RPMI7951 (cell line): ENCODE measurements at regions not wholly inside any gene's neighbourhood (a gene's known extent, or its start where the extent isn't known, plus 50 kb on each side); places are given as distances from the start of the nearest gene placed in this dataset.
"Not testable (repeated sequence)": the region's sequence is repeated elsewhere in the genome, so short reads cannot be mapped to it uniquely, and the experiment has no call there.

Experiments
- DNase-seq: peaks from one replicate; pipeline ENCODE4 v3.0.0-alpha.2; 2012; ENCODE audit warnings: low read depth

DNA sequence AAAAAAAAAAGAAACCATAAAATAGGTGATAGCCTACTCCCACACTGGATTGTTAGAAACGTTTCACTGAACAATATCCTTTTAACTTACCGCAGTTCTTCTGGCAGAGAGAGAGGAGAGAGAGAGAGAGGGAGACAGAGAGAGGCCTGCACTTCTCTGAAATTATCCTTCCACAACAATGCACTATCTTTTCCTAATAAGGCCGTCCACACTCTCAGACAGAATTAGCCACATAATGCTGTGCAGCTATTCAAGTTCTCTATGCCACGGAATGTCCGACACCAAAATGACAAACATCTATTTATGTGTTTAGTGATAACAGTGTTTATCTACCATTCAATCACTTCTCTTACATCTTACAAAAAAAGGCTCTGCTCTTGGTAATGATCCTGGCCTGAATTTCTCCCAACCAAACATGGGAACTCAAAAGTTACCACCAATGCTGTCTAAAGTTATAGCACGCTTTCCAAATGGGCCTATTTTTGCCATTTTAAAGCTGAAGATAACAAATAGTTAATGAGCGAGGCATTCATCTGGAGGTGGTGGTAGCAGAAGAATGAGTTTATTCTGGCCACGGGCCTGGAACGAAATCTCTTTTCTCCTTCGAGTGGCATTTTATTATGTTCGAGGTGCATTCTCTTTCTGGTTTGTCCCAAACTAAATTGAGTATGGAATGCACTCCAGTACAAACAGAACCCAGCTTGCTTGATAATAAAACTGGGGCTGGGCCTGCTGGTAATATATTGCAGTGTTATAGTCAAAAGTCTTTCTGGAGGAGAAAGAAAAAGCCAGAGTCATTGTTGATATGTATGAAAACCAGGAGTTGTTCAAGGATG is 160.2 kb upstream of the SVIL start:
- DNase-seq, result no peak

DNA sequence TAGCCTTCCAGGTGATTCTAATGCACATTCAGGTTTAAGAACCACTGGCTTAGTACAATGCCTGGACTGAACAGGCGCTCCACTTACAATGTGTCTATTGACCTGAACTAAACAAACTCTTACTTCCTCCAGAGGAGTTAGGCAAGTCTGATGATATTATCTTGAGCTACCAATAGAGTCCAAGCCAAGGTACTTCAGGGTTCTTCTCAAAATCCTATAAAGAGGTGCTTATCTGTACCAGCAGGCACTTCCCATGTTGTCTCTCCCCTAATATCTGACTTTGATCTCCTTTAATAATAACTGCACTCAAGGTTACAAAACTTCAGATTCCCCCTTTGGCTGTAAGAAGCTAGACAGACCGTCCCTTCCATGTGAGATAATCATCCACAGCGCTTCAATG is 157.0 kb upstream of the SVIL start:
- no peak for DNase-seq

DNA sequence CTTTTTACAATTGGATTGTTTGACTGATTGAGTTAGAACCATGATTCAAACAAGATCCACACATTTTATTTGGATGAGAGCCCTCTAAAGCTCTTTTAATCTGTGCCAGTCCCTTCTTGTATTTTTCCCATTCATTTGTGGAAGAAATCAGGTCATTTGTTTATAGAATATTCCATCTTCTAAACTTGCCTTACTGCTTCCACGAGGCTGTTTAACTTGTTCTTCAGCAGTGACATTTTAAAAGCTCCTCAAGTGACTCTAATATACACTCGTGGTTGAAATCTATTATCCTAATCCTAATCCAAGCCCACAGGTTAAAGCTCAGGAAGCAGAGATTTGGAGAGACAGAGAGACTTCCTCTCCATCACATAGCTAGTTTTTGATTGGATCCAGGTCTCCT is 155.4 kb upstream of the SVIL start:
- DNase-seq, result no peak

DNA sequence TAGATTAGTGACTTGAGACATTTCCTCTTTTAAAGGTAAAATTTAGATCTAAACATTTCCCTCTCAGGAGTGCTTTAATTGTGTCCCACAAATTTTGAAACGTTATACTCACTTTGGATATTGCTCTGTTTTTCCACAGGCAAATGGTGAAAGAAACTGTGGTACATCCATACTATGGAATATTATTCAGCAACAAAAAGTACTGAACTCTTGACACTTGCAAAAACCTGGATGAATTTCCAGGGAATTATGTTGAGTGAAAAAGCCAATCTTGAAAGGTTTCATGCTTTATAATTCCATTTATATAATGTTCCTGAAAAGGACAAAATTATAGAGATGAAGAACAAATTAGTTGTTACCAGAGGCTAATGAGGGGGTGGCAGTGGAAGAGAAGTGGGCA is 153.3 kb upstream of the SVIL start:
- DNase-seq, result no peak

DNA sequence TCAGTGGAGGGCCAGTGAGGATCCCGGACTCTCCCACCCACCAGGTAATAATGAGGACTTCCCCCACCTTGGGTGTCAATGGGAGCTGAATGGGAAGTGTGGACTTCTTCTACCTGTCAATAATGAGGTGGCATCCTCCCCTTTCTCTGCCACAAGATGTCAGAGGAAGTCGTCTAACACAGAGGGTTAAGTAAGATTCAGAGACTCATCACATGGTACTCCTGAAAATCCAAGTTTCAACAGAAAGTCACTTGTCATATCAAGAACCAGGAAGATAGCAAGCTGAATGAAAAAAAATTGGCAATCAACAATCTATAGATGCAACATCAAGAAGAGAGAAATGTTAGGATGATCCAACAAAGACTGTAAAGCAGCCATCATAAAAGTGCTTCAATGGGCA is 150.9 kb upstream of the SVIL start:
- DNase-seq, result no peak

DNA sequence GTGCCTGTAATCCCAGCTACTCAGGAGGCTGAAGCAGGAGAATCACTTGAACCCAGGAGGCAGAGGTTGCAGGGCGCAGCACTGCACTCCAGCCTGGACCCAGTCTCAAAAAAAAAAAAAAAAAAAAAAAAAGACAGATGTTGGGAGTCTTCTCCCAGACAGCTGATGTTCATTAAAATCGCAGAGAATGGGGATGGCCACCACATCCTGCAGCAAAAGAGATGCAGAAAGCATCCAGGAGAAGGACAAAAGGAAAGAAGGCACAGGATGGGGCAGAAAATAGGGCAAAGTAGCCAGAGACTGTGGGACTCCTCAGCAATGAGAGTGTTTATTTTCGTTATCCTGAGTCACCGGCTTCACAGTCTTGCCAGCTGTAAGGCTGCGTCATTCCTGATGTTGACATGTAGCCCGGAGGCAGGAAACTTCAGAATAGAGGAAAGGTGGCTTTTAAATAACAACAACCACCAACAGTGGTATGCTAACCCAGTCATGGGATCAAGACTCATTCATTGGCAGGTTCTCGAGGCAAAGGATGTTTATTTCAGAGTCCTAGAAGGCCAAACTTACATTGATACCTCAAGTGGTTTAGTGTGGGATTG is 149.5 kb upstream of the SVIL start:
- DNase-seq, result peak; percentile 100

DNA sequence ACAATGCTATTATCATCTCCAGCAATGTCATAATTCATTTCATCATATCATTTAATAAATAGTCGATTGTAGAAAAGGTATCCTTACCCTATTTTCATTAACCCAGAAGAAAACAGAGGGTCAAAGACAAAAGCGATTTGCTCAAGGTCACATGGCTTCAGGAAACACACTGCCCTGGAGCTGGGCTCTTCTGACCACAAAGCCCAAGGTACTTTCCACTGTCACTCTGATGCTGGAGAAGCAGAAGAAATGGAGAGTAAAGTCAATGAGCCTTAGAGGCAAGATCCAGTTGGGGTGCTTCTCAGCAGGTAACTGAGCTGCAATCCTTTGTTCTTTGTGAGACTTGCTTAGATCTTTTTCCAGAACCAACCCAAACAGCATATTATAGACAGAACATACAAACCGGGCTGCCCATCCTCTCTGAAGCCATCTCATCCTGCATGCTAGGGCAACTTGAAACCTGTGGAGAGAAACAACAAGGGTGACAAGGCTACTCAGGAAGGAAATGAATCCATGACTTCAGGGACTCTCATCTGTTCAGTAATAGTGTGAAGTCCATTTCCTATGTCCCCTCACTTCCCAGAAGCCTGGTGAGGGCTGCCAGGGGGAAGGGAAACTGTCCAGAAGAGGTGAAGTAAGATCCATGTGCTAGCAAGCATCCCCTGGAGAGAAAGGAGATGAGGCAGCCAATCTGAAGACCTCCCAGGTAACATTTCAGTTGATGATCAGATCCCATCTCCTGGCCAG is 148.6 kb upstream of the SVIL start:
- peak; percentile 60 for DNase-seq

DNA sequence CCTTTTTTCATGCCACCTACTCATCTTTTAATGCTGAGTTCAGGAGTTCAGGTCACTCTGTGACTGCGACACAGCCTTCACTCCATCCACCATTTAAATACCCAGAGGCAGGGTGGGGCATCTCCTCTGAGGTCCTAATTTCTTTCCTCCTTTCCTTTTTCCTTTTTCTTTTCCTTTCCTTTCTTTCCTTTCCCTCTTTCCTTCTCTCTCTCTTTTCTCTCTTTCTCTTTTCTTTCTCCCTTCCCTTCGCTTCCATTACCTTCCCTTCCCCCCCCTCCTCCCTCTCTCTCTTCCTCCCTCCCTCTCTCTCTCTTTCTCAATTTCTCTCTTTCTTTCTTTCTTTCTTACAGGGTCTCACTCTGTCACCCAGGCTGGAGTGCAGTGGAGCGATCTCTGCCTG is 145.9 kb upstream of the SVIL start:
- DNase-seq, result no peak

DNA sequence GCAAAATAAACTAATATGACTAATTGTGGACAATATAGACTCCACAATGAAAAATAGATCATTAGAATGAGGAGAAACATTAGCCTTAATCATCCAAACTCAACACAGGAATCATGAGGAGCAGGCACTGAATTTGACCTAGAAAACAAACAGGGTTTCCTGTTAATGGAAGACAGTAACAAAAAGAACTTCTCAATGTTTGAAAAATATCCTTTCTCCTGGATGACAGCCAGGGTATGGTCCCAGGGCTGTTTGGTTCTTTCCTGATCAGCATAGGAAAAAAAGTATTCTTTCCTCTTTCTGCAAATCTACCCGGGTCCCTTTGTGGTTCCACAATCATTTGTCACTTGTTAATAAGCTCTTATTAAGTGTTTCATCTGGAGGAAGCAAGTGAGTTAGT is 145.3 kb upstream of the SVIL start:
- DNase-seq, result no peak

DNA sequence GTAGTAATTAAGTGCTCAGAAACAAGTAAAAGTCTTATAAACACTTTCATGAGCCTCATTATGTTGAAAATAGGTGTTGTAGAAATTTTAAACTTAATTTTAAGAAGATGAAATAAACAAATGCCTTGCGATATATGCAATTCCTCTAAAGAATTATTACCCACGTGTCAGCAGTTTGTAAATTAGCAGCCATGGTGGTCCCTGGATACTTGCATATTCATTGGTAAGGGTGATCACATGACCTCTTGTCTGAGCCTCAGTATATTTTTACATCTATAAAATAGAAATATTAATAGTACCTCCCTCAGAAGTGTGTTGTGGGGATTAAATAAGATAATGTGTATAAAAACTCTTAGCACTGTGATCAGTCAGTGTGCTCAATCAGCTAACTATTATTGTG is 141.5 kb upstream of the SVIL start:
- DNase-seq, result no peak

DNA sequence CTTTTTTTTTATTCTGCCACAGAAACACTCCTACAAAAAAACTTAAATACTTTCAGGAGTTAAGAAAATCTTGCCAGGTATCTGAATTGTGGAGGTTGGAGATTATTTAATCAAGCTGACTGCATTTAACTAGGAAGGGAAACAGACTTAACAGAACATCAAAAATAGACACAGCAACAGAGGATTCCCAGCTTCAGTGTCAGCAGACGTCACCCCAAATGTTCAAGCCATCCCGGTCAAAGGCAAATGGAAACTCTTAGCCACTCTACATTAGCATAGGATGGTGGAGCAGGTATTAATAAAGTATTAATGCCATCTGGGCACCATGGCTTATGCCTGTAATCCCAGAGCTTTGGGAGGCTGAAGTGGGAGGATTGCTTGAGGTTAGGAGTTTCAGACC is 139.7 kb upstream of the SVIL start:
- DNase-seq, result no peak

DNA sequence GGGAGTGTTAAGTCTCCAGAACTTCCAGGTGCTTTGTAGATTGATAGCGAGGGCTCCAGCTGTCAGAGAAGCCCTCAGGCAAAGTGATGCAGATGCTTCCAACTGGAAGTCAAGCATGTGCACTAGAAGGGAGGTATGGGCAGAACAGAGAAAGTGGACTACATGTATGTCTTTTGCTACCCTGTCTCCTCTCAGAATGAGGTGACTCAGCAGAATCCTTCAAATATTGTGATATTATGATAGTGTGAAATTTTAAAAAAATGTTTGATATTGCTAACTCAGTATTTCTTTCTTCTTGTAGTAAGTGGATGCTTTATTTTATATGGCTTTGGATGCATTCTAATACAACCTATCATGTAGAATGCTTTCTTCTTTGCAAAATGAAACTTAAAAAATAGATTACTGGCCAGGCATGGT is 138.9 kb upstream of the SVIL start:
- peak; percentile 53 for DNase-seq

DNA sequence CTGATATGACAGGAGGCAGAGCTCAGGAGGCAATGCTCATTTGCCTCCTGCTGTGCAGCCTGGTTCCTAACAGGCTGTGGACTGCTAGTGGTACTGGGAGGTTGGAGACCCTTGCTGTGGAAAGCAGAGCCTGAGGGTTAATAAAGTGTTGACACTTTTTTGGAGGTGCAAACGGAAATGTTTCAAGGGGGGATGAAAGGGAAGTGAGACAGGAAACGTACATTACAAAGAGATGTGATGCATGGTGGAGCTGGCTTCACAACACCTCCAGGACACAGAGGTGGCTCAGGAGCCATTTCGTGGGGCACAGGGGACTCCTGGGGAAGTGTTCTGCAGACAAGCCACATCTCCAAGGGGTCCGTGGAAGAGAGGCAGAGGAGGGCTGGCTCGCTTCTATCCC is 137.6 kb upstream of the SVIL start:
- DNase-seq, result no peak

DNA sequence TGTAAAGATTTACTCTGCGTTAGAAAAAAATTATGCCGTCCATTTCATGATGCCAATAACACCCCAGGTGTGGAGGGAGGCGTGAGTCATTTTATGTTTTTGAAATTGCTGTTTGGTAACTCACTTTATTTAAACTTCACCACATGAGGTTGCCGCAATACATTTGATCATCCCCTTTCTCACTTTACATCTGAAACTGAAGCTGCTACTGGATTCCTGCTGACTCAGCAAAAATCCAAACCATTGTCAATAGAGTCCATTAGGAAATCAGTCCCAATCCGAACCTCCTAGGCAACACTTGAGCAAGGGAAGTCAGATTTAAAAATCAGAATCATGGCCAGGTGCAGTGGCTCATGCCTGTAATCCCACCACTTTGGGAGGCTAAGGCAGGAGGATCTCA is 136.6 kb upstream of the SVIL start:
- no peak for DNase-seq

DNA sequence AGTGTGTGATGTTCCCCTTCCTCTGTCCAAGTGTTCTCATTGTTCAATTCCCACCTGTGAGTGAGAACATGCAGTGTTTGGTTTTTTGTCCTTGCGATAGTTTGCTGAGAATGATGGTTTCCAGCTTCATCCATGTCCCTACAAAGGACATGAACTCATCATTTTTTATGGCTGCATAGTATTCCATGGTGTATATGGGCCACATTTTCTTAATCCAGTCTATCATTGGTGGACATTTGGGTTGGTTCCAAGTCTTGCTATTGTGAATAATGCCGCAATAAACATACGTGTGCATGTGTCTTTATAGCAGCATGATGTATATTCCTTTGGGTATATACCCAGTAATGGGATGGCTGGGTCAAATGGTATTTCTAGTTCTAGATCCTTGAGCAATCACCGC is 134.5 kb upstream of the SVIL start:
- DNase-seq, result not testable (repeated sequence)

DNA sequence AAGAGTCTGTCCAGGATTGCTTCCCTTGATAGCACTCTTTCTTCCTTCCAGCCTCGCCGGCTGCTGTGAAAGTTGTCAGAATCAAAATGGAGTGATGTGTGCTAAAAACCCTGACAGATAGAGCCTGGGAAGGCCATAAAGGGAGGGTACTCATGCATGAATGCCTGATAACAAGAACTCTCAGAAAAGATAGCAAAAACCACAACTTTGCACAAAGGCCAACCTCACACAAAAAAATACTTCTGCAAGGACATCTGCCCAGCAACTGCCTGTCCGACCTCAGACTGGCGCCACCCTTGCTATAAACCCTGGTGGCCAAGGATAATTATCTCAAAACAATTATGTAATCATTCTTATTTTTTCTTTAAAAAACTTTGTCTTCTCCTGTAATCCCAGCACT is 133.2 kb upstream of the SVIL start:
- peak; percentile 52 for DNase-seq

DNA sequence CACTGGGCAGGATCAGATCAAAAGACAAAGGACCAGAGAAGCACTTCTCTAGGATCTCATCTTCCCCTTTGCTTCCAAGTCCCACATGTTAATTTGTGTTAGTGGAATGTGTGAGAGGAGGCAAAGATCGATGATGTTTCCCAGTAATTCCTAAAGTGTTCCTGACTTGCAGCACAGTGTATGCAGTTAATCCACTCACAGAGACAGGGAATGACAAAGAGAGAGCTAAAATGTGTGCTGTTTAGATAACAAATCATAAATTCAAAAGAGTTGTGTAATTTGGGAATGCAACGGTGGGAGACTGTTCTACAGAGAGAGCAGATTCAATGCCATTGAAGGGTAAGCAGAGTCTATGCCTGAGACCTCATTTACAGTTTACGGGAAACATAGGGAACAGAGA is 132.0 kb upstream of the SVIL start:
- no peak for DNase-seq

DNA sequence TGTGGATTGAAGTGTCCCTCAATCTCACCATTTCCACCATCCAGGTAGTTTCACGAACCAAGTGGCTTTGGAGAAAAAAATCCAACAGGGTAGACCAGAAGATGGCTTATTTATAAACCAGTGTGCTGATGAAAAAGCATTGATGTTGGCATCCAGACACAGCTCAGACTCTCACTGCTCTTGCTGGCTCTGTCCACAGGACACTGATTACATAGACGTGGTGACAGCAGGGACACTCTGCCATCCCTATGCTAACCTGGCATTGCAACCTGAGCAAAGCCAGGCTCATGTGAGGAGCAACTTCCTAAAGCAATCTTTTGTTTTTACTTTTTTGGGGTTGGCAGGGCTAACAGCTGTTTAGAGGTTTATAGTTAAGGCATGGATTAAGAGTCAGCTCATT is 130.6 kb upstream of the SVIL start:
- no peak for DNase-seq

DNA sequence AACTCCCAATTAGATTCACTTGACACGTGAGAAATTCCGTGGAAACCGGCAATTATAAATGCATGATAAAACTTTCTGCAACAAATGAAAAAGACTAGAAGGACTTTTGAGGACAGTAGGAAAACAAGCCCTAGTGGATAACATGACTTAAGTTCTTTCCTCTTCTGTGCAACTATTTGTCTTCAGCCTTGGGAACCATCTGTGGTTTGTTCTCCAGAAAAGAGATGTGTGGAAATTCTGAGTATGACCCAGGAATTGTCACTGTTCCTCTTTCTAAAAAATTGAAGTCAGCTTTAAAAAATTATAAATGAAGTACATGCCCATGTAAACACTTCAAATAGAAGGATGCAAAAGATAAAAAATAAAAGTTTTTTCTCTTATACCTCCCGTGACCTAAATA is 128.6 kb upstream of the SVIL start:
- no peak for DNase-seq

DNA sequence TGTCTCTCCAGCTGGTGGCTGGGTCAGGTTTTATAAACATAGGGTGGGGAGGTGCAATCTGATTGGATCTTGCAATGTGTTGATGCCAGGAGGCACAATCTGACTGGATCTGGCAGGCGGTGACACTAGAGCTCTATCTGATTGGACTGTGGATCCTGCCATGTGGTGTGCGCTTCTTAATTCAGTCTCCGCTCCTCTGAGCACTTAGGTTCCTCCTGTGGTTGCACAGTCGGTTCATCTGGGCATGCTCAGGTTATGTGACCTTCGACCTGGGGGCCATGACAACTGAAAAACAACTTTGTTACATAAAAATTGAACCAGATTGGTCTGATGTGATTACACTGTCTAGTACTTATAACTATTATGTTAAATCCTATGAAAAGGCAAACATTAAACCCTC is 127.1 kb upstream of the SVIL start:
- DNase-seq, result no peak

DNA sequence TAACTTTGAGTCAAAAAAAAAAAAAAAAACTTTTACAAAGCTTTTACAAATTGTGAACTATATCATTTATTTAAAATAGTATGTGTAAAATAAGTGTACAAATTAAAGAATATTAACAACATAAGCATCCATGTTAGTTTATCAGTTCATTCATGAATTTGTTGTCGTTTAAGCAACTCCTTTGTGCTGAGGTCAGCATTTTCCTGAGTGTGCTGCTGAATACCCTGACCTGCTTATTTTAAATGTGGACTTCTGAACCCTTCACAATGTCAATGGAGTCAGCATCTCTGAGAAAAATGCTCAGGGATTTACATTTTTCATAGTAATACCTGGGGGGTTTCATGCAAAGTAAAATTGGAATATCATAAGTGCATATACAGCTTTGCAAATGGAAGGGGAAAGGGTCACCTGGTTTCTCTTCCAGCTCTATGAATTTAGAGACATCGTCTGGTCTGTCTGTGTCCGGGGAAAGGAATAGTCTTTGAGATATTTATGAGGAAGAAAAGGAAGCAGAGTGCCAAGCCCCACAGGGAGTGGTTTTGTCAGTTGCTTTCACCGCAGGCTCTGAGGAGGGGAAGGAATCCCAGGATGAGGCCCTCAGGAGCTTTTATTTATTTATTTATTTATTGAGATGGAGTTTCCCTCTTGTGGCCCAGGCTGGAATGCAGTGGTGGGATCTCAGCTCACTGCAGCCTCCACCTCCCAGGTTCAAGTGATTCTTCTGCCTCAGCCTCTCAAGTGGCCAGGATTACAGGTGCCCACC is 125.5 kb upstream of the SVIL start:
- DNase-seq, result no peak

DNA sequence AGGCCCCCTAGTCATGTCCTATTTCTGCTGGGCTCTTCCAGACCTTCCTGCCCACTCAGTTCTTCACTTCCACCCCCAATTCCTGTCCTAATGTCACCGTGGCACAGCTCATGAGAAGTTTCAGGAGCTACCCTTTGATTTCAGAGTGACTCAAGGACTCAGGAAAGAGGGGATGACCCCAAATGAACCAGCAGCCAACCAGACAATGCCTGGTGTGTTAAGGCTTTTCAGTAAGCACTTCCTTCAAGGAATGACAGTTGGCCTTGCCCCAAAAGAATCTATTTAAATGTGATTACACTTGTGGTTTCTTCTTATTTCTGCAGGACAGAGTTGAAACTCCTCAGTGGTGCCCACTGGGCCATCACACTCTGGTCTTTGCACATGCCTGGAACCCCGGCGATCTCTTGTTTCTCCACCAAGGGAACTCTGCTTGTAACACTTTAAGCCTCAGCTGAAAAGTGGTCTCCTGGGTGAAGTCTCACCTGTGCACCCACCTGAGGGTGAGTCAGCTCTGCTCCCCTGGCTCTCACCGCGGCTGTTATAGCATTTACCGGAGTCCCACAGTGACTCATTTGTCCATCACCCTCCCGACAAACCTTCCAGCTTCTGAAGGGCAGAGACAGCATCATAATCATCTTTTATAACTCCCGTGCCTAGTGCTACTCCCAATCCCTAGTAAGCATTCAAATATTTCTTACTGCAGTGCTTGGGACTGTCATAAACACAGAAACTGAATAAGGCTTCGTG is 123.0 kb upstream of the SVIL start:
- peak; percentile 80 for DNase-seq
